Fibroblast of peridontal ligament (primary cell): ENCODE measurements at regions not wholly inside any gene's neighbourhood (a gene's known extent, or its start where the extent isn't known, plus 50 kb on each side); places are given as distances from the start of the nearest gene placed in this dataset.
"Not testable (repeated sequence)": the region's sequence is repeated elsewhere in the genome, so short reads cannot be mapped to it uniquely, and the experiment has no call there.

ENCODE experiments used
- DNase-seq: peaks from one replicate; pipeline ENCODE4 v3.0.0-alpha.2; 2010; ENCODE audit errors: extremely low read depth

DNA sequence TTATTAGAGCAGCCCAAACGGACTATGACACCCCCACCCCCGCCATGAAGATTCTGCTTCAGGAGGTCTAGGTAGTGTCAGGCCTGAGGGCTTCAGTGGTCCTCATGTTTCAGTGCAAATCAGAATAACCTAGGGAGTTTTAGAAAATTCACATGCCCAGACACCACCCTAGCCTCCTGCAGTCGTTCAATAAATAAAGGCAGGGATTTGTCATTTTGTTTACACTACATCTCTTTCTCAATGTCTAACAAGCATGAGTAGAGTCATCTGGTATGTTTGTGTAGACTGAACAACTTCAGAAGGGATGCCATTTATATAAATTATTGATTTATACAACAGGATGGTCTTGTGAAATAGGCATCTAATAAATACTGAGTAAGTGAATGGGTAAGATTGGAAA lies 112.1 kb upstream of the SERPINE2 start:
- peak; percentile 45 for DNase-seq

DNA sequence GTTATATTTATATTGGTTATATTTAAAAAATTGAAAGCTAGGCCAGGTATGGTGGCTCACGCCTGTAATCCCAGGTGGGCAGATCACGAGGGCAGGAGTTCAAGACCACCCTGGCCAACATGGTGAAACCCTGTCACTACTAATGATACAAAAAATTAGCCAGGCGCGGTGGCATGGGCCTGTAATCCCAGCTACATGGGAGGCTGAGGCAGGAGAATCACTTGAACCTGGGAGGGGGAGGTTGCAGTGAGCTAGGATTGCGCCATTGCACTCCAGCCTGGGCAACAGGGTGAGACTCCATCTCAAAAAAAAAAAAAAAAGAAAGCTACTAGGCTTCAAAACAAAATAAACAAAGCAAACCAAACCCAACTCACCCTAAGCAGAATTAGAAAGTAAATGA lies 109.0 kb upstream of the SERPINE2 start:
- not testable (repeated sequence) for DNase-seq

DNA sequence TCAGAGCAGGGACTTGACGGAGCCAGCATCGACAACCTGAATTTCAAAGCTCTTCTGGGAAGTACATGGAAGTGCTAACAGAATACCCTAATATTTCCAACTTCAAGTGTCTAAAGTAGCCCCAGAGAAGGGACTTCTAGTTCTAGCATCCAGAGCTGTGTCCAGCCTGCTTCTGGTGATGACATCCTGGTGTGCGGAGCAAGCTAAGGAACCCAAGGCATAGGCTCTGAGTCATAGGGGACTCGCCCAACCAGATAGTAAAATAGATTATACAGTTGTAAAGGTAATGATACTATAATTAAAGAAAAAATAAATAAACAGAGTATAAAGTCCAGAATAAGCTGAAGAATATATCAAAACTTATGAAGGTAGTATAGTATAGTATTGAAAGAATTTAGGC lies 108.1 kb upstream of the SERPINE2 start:
- DNase-seq: no peak

DNA sequence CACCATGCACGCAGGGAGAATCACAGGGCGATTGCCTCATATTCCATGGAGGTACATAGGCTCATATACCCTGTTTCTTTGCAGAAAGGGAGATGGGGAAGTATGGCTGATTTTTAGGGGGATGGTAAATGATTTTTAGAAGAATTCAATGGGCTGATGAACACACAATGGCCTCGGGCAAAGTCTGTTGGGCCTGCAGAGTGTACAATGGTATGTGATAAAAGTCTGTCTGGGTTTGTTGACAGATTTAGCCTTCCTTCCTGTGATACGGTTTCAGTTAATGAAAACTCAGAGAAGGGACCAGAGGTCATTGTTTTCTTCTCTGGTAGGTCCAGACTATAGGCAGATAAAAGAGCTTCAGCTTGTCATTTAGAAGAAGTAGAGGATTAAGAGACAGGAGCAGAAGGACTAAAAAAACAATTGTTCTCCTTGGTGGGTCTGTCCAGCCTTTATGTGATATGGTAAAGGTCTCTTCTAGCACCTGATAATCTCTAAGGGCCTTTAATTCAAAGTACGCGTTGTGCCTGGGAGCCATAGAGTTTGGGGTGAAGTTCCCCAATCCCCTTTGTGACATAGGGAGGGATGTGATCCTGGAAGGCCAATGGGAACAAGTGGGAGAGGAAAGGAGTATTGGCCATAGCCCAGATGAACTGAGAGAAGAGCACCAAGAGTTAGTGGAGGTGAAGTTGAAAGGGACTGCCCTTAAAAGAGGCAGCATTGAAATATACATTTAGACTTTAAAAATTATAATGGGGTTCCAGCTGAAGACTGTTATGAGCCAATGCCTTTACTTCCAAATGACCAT lies 107.5 kb upstream of the SERPINE2 start:
- no peak for DNase-seq

DNA sequence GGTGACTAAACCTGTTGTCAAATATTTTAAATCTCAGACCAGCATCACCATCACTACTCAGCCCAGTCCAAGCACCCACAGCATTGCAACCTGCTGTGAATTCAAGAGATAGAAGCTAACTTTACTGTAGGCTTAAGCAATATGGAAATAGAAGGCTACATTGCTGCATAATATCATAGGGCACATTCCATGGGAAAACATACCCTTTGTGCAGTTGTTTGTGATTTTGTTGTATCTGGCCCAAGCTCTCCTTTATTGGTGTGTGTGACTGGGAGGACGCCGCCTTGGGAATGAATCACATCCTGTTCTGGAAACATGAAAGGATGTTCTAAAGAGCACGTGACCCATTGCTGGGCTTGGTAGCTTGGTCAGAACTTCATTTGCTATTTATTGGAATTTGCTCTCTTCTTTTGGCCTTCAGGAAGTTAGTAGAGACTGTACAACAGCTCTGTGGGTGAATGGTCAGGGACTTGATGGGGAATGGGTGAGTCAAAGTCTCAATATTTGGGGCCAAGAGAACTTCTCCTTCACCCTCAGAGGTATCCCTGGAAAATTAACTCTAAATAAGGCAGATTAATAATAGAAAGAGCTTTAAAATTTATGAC lies 106.8 kb upstream of the SERPINE2 start:
- DNase-seq: peak; percentile 55

DNA sequence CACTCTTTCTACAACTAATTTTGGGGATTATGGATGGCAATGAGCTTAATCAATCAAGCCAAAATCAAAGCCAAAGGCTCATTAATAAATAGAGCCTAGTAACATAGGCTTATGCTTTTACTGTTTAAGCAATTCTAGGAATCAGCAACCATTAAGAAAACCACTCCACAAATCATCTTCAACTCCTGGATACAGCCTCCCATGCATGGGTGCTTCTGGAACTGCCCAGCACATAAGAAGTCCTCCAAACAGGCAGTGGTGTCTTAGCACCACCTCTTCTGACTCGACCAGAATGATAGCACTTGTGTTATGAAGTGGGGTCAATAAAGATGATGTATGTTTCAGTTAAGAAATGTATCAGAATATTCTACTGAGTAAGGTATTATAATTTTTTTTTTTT lies 104.4 kb upstream of the SERPINE2 start:
- DNase-seq: no peak

DNA sequence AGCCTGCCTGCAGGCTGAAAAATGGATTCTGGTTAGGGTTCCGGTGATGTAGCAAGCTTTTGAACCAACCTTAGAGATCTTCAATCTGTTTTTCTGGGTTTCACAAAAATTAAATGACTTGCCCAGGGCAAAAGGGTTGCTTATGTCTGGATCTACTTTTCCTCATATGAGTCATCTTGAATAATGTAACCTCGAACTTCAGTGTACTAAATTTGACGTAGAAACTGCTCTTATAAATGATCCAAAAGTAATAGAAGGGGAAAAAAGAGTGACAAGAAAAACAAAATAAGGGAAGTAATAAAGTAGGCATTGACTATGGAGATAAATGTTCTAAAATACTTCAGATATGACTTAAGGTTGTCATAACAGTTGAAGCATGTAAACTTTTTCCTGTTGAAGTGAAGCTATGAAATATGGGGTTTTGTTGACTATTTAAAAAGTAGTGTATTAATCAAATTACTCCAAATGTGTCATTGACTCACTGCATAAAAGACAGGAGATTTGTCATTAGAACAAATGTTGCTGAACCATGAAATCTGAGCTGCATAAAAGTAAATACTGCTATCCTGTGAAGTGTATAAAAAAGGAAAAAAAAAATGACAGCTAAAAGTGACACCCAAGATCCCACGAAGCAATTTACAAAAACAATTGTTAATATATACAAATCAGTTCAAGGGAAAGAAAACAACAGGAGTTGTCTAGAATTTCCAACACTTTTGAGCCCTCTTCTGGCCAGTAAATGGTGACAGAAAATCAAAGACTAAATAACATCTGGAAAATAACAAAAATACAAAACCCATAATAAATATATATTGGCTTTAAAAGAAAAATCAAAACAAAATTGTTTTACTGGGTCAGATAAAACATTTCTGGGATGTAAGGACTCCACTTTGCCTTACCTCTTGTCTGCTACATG lies 103.6 kb upstream of the SERPINE2 start:
- DNase-seq: peak; percentile 78

DNA sequence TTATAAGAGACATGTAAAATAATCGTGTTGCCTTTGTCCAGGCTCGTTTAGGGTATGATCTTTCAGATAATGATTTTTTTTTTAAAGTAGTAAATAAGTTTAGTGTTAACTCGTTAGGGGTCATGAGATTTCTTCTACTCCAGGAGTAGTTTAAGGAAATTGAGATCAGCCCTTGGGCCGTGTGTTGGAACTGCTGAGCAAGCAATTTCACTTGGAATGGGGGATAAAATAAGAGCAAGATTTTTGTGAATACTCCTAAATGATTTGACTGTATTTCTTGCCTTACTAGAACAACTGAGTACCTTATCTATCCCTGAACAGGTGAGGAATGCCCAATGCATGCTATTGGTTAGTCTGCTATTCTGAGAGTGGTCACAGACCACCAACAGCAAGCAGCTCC lies 102.2 kb upstream of the SERPINE2 start:
- DNase-seq: no peak

DNA sequence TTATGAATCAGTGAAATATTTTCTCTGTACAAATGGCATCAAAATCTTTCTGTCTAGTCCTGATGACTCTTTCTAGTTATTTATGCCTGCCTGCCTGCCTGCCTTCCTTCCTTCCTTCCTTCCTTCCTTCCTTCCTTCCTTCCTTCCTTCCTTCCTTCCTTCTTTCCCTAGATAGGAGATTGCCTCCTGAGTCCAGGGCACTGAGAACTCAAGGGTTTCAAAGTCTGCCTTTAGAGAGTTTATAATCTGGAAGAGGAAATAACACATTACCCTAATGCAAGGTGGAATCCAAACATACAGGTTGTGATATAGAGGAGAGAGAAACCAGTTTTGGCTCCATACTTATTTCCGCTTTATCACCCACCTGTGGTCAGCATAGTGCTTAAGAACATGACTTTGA lies 98.1 kb upstream of the SERPINE2 start:
- no peak for DNase-seq

DNA sequence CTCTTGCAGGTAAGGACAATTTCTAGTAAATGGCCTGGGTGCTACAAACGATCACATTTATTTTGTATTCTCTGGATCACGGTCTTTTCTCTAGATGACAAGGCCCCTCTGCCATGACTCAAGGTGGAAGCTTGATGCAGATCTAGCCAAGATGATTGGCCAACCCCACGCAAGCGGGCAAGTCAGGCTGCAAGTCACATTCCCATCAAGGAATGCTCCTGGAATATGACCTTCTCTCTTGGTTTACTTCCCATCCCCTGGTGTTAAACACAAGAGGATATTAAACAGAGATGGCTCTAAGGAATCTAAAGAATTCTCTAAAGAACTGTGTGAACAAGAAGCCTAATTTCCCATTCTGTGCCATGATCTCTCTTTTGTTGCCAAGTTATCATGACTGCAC lies 97.3 kb upstream of the SERPINE2 start:
- DNase-seq: no peak

DNA sequence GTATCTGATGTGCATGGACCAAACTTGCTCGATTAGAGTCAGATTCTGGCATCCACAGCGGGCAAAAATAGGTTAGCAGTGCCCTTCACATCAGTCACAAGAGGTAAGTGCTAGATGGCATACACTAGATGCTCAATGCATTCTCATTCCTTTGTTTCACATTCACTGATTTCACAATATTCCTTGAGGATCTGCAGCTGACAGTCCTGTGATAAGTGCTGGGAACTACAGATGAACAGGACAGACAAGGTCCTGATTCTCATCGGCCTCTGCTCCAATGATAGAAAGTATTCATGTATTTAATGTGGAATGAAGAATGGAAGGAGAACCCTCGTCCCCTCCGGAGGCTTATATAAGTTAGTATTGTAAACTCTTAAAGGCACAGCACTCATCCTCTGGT lies 96.8 kb upstream of the SERPINE2 start:
- no peak for DNase-seq

DNA sequence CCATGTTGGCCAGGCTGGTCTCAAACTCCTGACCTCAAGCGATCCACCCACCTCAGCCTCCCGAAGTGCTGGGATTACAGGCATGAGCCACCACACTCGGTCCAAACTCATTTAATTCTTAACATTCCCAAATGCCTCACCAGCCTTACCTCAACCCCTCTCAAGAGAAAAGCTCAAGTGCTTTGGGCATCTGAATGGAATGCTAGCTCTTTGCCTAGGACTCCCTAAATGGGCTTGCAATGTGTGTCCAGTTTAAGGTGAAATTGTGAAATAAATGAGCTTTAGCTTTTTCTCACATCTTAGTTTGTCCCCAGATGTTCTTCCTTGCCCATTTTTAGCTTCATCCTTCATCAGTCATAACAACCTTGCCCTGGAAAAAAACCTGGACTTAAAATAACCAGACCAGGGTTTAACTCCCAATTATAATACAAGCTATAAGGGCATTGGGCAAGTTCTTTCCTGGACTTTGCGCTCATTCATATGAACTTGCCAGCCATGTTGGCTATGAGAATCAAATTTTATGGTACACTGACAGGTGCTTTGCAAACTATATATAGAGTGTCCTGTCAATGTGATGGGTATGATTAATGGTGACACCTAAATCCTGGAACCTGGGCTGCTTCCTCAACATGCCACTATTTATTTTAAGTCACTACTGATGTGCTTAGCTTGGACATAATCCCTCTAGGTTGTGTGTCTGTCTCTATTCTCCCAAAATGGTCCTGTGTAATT lies 95.1 kb upstream of the SERPINE2 start:
- DNase-seq: peak; percentile 51

DNA sequence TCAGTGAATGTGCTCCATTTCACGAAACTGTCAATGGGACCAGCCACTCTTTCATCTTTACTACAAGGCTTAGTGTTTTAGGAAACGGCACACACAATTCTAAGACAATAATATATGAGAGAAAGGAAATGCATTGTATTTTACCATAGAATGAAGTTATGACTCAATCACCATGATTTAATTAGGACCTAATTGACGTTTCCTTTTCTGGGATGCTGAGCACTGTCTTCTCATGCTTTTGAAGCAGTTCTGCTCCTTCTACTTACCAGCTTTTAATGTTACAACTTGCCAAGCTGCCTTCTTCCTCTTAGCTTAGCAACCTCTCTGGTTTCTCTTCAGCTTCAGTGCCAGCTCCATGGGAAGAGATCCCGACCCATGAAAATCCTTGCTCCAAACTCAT lies 94.3 kb upstream of the SERPINE2 start:
- no peak for DNase-seq

DNA sequence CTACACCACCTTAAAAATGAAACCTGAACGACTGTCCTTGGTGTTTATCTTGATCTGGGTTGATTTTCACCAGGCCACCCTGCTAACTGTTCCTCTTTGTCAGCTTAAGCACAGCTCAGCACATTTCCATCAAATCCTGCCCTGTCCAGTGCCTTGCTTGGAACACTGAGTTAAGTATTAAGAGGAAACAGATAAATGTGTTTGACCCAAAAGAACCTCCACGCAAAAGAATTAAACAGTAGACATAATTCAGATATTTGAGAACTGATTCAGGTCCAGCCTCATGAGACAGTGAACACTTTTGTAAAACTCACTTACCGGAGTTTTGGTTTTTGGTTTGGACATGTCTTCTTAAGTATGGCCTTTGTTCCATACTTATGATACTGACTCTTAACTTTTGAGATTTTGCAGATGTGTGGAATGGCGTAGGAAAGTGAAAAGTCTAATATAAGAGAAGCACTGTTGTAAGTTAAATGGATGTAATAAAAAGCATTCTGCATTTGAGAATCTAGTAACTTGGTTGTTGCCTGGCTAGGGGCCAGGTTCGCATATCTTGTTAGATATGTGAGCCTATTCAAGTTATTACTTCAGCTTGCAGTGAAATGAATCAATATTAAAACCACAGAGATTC lies 88.9 kb upstream of the SERPINE2 start:
- DNase-seq: peak; percentile 49

DNA sequence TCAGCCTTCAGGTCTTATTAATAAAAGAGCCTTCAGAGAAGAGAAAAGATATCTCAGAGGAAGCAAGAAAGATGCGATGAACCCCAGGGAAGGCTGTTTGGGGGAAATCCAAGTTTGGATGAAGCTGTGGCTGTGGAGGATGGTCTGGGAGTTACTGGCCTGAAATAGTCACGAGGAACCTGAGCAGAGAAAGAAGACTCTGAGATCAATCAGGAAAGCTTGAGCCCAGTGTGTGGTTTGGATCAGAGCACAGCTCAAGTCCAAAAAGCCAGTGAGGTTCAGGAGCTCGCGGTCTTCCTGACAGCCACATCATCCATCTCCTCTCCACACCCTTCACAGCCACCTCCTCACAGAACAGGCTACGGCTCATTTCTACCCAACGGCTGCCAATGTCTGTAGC lies 87.4 kb upstream of the SERPINE2 start:
- no peak for DNase-seq

DNA sequence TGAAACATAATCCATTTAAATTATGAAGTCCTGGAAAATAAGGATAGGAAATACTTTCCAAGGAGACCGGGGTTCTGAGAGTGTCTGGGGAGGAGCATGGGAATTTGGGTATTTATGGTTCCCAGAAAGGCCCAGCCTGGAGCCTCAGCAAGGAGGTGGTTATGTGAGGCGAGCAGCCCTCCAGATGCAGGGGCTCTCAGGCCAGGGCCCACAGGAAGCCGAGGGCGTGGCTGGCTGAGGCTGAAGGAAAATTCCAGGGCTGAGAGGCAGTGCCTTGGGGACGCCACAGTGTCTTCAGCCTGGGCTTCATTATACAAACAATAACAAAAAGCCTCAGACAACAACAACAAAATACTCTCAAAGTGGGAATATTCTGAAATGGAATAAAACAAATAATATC lies 86.9 kb upstream of the SERPINE2 start:
- no peak for DNase-seq

DNA sequence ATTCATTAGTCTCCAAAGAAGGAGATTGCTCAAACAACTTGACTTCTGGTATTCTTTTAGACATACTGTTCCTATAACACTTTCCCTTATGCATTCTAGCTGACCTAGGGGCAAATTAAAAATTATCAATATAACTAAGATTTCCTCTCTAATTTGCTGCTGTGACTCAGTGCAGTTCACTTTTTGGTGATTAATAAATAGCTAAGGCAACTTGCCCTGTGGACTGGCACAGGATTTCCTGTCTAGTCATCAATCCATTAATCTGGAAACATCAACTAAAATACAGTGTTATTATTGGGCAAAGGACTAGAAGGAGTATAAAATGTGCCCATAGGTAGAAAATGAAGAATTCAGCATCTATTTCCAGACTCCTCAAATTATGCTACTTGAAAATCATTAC lies 83.5 kb upstream of the SERPINE2 start:
- DNase-seq: no peak

DNA sequence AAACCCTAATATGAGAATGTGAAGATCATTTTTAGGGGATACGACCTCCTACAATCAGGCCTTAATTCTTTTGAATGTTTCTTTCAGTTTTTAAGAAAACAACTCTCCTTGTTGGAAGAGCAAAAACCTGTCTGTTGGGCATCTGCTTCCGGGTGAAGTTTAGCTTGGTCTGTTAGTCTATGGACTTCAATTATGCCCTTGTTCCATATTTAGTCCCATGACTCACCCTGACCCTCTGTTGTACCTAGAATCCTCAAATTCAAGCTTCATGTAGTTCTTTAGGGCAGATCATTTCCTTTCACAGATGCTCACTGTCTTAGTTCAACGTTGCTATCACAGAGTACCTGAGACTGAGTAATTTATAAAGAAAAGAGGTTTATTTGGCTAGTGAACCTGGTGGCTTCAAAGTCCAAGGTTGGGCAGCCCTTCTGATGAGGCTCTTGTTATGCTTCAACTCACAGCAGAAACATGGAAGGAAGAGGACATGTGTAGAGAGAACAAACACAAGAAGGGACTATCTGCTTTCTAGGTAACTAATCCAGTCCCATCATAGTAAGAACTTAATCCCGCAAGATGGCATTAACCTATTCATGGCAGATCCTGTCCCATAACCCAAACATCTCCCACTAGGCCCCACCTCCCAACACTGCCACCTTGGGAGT lies 82.5 kb upstream of the SERPINE2 start:
- DNase-seq: no peak

DNA sequence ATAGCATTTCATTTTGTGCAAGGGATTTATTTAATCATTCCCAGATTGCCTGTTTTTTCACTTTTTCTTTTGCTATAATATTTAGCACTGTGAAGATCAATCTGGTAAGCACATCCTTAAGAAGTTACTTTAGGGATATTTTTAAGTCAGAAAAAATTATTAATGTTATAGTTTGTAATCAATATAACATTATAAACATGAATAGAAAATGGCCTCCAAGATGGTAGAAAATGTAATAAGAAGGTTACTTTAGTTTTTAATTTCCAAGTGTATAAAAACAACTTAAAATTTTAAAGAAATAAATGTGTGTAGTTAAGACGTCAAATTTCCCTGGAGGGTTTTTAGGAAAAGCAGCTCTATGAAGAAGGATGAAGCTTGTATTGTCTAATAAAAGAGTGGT lies 81.9 kb upstream of the SERPINE2 start:
- no peak for DNase-seq

DNA sequence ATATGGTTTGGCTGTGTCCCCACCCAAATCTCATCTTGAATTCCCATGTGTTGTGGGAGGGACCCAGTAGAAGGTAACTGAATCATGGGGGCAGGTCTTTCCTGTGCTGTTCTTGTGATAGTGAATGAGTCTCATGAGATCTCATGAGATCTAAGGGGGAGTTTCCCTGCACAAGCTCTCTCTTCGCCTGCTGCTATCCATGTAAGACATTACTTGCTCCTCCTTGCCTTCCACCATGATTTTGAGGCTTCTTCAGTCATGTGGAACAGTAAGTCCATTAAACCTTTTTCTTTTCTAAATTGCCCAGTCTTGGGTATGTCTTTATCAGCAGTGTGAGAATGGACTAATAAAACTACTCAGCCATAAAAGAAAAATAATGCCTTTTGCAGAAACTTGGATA lies 80.8 kb upstream of the SERPINE2 start:
- not testable (repeated sequence) for DNase-seq

DNA sequence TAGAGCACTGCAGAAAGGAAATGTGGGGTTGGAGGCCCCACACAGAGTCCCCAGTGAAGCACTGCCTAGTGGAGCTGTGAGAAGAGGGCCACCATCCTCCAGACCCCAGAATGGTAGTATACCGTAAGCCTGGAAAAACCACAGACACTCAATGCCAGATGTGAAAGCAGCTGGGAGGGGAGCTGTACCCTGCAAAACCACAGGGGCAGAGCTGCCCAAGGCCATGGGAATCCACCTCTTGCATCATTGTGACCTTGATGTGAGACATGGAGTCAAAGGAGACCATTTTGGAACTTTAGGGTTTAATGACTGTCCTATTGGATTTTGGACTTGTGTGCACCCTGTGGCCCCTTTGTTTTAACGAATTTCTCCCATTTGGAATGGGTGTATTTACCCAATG lies 75.3 kb upstream of the SERPINE2 start:
- DNase-seq: no peak
